GM23338 (cell line): ENCODE measurements at regions not wholly inside any gene's neighbourhood (a gene's known extent, or its start where the extent isn't known, plus 50 kb on each side); places are given as distances from the start of the nearest gene placed in this dataset.

Experiments used
- ATAC-seq: fragments of 200-7000 bp; cut with Tn5 transposase; 3 replicates; pipeline ENCODE4 v1.9.1; 2020
- DNase-seq: peaks from one replicate; pipeline ENCODE4 v3.0.0-alpha.2; 2015; ENCODE audit warnings: low spot score
- H2AFZ ChIP-seq: fragments of 200-600 bp; sonication (generic); 2 replicates; pipeline ENCODE4 v1.8.0; 2016; ENCODE audit warnings: antibody characterized with exemption, mild to moderate bottlenecking, moderate library complexity
- H3F3A ChIP-seq: fragments of 200-600 bp; sonication (generic); replicated peaks from 2 replicates; pipeline ENCODE4 v1.8.0; 2017; ENCODE audit warnings: antibody characterized with exemption, mixed run types, low read depth
- H3K27ac ChIP-seq: fragments of 200-600 bp; sonication (generic); 2 replicates; pipeline ENCODE4 v1.6.1; 2016; ENCODE audit warnings: low read depth
- H3K27me3 ChIP-seq: fragments of 200-600 bp; sonication (generic); 2 replicates; pipeline ENCODE4 v1.8.0; 2016; ENCODE audit warnings: mild to moderate bottlenecking, mixed run types, moderate library complexity; ENCODE audit not compliant: insufficient read depth
- H3K36me3 ChIP-seq: fragments of 200-600 bp; sonication (generic); 2 replicates; pipeline ENCODE4 v1.8.0; 2016; ENCODE audit warnings: mild to moderate bottlenecking; ENCODE audit not compliant: insufficient read depth
- H3K4me1 ChIP-seq: fragments of 200-600 bp; sonication (generic); 2 replicates; pipeline ENCODE4 v1.8.0; 2016; ENCODE audit warnings: mild to moderate bottlenecking, moderate library complexity; ENCODE audit not compliant: insufficient read depth
- H3K4me2 ChIP-seq: fragments of 200-600 bp; sonication (generic); 2 replicates; pipeline ENCODE4 v1.7.1; 2017; ENCODE audit warnings: mixed run types
- H3K4me3 ChIP-seq: fragments of 200-600 bp; sonication (generic); 2 replicates; pipeline ENCODE4 v1.6.1; 2016; ENCODE audit warnings: mixed run types
- H3K79me2 ChIP-seq: fragments of 200-600 bp; sonication (generic); replicated peaks from 2 replicates; pipeline ENCODE4 v1.8.0; 2017; ENCODE audit warnings: mild to moderate bottlenecking; ENCODE audit not compliant: insufficient read depth
- H3K9me2 ChIP-seq: fragments of 200-600 bp; sonication (generic); 2 replicates; pipeline ENCODE4 v1.8.0; 2017; ENCODE audit not compliant: insufficient read depth
- H4K20me1 ChIP-seq: fragments of 200-600 bp; sonication (generic); replicated peaks from 2 replicates; pipeline ENCODE4 v1.8.0; 2017; ENCODE audit warnings: mild to moderate bottlenecking; ENCODE audit not compliant: insufficient read depth
- H3K27ac Mint-ChIP-seq: 2 replicates; pipeline ENCODE4 v1.8.0; 2020; ENCODE audit warnings: inconsistent platforms, mild to moderate bottlenecking, moderate library complexity, mixed read lengths
- H3K27me3 Mint-ChIP-seq: 3 replicates; pipeline ENCODE4 v1.8.0; 2022; ENCODE audit warnings: low read depth, mild to moderate bottlenecking, moderate library complexity, mixed read lengths, inconsistent platforms; ENCODE audit not compliant: insufficient read depth, poor library complexity
- H3K36me3 Mint-ChIP-seq: 3 replicates; pipeline ENCODE4 v1.8.0; 2021; ENCODE audit warnings: low read depth, mild to moderate bottlenecking, inconsistent platforms, moderate library complexity, mixed read lengths
- H3K4me1 Mint-ChIP-seq: 3 replicates; pipeline ENCODE4 v1.8.0; 2020; ENCODE audit warnings: mild to moderate bottlenecking, inconsistent platforms, mixed read lengths
- H3K4me3 Mint-ChIP-seq: 3 replicates; pipeline ENCODE4 v1.8.0; 2021; ENCODE audit warnings: moderate library complexity, mild to moderate bottlenecking, inconsistent platforms, mixed read lengths
- H3K9me3 Mint-ChIP-seq: 3 replicates; pipeline ENCODE4 v1.8.0; 2020; ENCODE audit warnings: moderate library complexity, mild to moderate bottlenecking, inconsistent platforms, mixed read lengths
- CREB1 ChIP-seq: fragments of 250-450 bp; sonication (Bioruptor Pico); IDR thresholded peaks from 2 replicates; pipeline ENCODE4 v1.5.0; 2020; ENCODE audit warnings: low read depth, mild to moderate bottlenecking, moderate library complexity
- EZH2 ChIP-seq: fragments of 200-600 bp; sonication (generic); IDR thresholded peaks from one replicate; pipeline ENCODE4 v1.8.0; 2017; ENCODE audit warnings: antibody characterized with exemption, mild to moderate bottlenecking, low read depth; ENCODE audit not compliant: unreplicated experiment
- EZH2phosphoT487 ChIP-seq: fragments of 200-600 bp; sonication (generic); IDR thresholded peaks from one replicate; pipeline ENCODE4 v1.8.1; 2018; ENCODE audit warnings: antibody characterized with exemption; ENCODE audit not compliant: unreplicated experiment
- JUNB ChIP-seq: IDR thresholded peaks from one replicate; pipeline ENCODE4 v1.6.1; 2016; ENCODE audit warnings: antibody characterized with exemption; ENCODE audit not compliant: unreplicated experiment
- NANOG ChIP-seq: IDR thresholded peaks from 2 replicates; pipeline ENCODE4 v1.6.1; 2016; ENCODE audit warnings: antibody characterized with exemption, borderline replicate concordance
- POLR2AphosphoS5 ChIP-seq: IDR thresholded peaks from 2 replicates; pipeline ENCODE4 v1.6.1; 2016; ENCODE audit warnings: antibody characterized with exemption, low read depth
- REST ChIP-seq: IDR thresholded peaks from one replicate; pipeline ENCODE4 v1.6.1; 2018; ENCODE audit warnings: antibody characterized with exemption; ENCODE audit not compliant: unreplicated experiment
- STAT1 ChIP-seq: IDR thresholded peaks from one replicate; pipeline ENCODE4 v1.6.1; 2016; ENCODE audit warnings: antibody characterized with exemption; ENCODE audit not compliant: unreplicated experiment
- ZNF114 ChIP-seq: fragments of 250-450 bp; sonication (Bioruptor Pico); IDR thresholded peaks from 2 replicates; pipeline ENCODE4 v1.5.0; 2020; ENCODE audit warnings: mild to moderate bottlenecking, moderate library complexity
- ZNF331 ChIP-seq: fragments of 250-450 bp; sonication (Bioruptor Pico); IDR thresholded peaks from 2 replicates; pipeline ENCODE4 v1.5.0; 2020; ENCODE audit warnings: low read depth, mild to moderate bottlenecking, moderate library complexity
- ZNF462 ChIP-seq: fragments of 250-450 bp; sonication (Bioruptor Pico); IDR thresholded peaks from 2 replicates; pipeline ENCODE4 v1.5.0; 2020; ENCODE audit warnings: mild to moderate bottlenecking, moderate library complexity

- ATAC-seq, result no peak
- Histone ChIP-seq H2AFZ (no peak overlapping the region), H3F3A (no peaks in the 10 kb centered on the region), H3K79me2 (no peaks in the 10 kb centered on the region), H3K27ac (no peak overlapping the region), H3K36me3 (no peaks in the 10 kb centered on the region), H3K4me3 (no peak overlapping the region), H3K4me2 (no peak overlapping the region), H3K9me2 (no peaks in the 10 kb centered on the region), H3K27me3 (no peaks in the 10 kb centered on the region), H4K20me1 (no peaks in the 10 kb centered on the region), H3K4me1 (no peaks in the 10 kb centered on the region)
- Mint-ChIP-seq H3K27me3 (no peaks in the 10 kb centered on the region), H3K4me1 (peaks cover 6% of the 10 kb centered on the region; the same call in 2 of the 3 replicates), H3K4me3 (no peak overlapping the region), H3K9me3 (no peaks in the 10 kb centered on the region; the same call in 2 of the 3 replicates), H3K36me3 (no peaks in the 10 kb centered on the region), H3K27ac (no peak overlapping the region)
- DNase-seq, result no peak
- TF ChIP-seq JUNB (no peak), EZH2phosphoT487 (no peak), EZH2 (no peak)
Measured at GRCh38 chr13:86403181-86403580, 604.0 kb upstream of the SLITRK6 start.

- Histone ChIP-seq H3K4me2 (no peak overlapping the region), H4K20me1 (no peaks in the 10 kb centered on the region), H3K36me3 (no peaks in the 10 kb centered on the region), H3K9me2 (0 out of 2 replicates have a peak, but pooled peaks cover 2% of the 10 kb centered on the region), H2AFZ (no peak overlapping the region), H3K27ac (no peak overlapping the region), H3F3A (no peaks in the 10 kb centered on the region), H3K4me3 (no peak overlapping the region), H3K79me2 (no peaks in the 10 kb centered on the region), H3K4me1 (peaks cover 10% of the 10 kb centered on the region), H3K27me3 (no peaks in the 10 kb centered on the region)
- no peak for ATAC-seq
- H3K36me3 Mint-ChIP-seq, result no peaks in the 10 kb centered on the region
- H3K9me3 Mint-ChIP-seq, result no peaks in the 10 kb centered on the region; the same call in 2 of the 3 replicates
- H3K4me3 Mint-ChIP-seq, result no peak overlapping the region
- H3K27me3 Mint-ChIP-seq, result peaks cover 4% of the 10 kb centered on the region
- no peak overlapping the region for H3K27ac Mint-ChIP-seq
- H3K4me1 Mint-ChIP-seq, result peaks cover 17% of the 10 kb centered on the region; the same call in 2 of the 3 replicates
- no peak for DNase-seq
- TF ChIP-seq CREB1 (CRISPR knock-in tag), result no peak
- TF ChIP-seq ZNF114 (CRISPR knock-in tag), result no peak
- TF ChIP-seq EZH2phosphoT487, result no peak
- no peak for TF ChIP-seq STAT1
- TF ChIP-seq POLR2AphosphoS5, result no peak
- TF ChIP-seq JUNB, result no peak
- TF ChIP-seq REST, result no peak
- TF ChIP-seq ZNF331 (CRISPR knock-in tag), result no peak
- TF ChIP-seq ZNF462, result no peak
- TF ChIP-seq EZH2, result no peak
- TF ChIP-seq NANOG, result no peak
Measured at GRCh38 chr13:86409466-86410241, 610.4 kb upstream of the SLITRK6 start.
